GF-D8 (cell line): ENCODE measurements at regions not wholly inside any gene's neighbourhood (a gene's known extent, or its start where the extent isn't known, plus 50 kb on each side); places are given as distances from the start of the nearest gene placed in this dataset.
"Not testable (repeated sequence)": the region's sequence is repeated elsewhere in the genome, so short reads cannot be mapped to it uniquely, and the experiment has no call there.

Source experiments
- DNase-seq: peaks from one replicate; lab custom pipeline; 2025; lab: John Stamatoyannopoulos, UW

GRCh38 chr2:207328944-207329386, 163.2 kb upstream of the KLF7 start:
- no peak for DNase-seq

DNA sequence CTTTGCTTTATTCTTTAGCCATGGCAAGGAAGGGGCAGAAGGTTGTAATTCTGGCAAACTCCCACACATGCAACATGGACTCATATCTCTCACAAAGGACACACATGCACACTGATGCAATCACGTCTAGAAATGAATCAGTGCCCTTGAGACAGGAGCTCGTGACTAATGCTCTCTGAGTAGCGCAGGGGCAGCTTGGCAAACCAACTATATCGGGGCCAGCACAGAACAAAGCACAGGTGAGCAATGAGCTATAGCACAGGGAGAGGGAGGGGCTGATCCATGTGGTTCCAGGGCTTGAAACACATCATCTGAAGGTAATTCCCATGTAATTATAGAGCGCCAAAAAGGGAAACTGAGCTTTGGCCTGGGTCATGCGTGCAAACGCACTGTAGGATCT, 165.2 kb upstream of the KLF7 start:
- no peak for DNase-seq

- no peak for DNase-seq
These were observed 165.9 kb upstream of the KLF7 start for GRCh38 chr2:207331674-207332073.

GRCh38 chr2:207332480-207333212, 166.9 kb upstream of the KLF7 start:
- no peak for DNase-seq

DNA sequence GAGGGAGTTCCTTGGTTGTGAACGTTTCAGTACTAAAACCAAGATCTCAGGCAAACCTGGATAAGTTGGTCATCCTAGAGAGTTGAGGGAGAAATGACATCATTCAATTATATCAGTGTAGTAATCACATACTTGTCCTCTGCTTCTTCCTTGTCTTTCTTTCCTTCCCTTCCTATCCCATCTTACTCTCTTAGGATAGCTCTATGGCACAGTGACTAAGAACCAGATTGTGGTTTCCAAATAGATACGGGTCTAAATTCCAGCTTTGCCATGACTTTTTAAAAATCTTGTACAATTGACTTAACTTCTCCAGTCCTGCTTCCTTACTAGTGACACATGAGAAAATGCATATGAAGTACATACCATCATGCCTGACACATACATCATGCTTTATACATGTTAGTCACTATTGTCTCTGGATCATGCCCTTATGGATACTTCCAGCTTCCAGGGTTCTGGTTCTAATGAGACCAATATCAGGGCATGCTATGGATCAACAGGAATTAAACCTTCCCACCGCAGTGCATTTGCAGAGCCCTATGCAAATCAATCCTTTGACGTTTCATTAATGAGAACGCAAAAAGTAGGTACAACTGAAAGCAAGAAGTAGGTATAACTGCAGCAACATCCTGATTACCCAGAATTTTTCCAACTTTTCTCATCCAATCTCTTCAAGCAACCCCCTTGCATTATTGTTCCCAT, 168.0 kb upstream of the KLF7 start:
- DNase-seq, result no peak

DNA sequence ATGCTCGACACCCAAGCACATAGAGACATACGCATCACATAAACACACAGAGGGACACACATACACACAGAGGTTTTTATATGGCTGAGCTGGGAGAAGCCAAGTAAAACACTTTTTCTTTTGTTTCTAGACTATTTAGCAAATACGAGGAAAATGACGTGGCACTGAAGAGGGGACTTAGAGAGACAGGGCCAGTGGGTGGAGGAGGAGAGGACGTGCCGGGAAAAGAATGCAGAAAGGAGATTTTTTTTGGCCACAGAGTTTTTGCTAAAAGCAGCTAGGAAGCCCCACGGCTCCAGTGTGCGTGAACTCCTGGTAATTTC, 168.5 kb upstream of the KLF7 start:
- no peak for DNase-seq

DNA sequence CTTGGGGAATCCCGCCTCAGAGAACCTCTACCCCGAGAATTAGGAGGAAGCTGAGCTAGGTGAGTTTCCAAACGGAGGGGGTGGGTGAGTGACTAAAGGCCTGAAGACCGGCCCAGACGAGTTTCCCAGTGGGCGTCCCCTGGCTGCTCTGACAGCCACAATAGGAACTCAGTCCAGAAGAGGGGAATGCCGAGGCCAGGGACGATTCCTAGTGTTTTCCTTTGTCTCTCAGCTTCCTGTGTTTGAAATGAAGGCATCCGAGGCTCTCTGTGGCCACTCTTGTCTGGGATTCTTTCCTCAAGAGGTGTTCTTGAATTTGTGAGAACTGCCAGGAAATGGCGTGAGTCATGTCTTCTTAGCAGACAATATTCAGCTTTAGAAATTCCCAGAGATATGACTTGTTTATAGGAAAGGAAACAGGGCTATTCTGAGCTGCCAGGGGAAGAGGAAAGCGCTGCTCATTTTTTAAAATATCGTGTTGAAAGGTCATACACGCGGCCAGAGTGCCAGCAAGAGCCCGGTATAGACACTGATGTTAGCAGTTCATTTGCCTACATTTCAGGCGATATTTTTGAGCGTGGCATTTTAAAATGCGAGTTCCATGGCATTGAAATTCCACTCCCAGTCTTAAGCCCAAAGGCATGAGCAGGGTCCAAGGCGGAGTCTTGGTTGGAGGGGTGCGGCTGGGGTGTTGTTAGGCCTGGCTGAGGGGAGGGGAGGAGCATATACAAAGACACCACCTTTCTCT, 169.1 kb upstream of the KLF7 start:
- no peak for DNase-seq

DNA sequence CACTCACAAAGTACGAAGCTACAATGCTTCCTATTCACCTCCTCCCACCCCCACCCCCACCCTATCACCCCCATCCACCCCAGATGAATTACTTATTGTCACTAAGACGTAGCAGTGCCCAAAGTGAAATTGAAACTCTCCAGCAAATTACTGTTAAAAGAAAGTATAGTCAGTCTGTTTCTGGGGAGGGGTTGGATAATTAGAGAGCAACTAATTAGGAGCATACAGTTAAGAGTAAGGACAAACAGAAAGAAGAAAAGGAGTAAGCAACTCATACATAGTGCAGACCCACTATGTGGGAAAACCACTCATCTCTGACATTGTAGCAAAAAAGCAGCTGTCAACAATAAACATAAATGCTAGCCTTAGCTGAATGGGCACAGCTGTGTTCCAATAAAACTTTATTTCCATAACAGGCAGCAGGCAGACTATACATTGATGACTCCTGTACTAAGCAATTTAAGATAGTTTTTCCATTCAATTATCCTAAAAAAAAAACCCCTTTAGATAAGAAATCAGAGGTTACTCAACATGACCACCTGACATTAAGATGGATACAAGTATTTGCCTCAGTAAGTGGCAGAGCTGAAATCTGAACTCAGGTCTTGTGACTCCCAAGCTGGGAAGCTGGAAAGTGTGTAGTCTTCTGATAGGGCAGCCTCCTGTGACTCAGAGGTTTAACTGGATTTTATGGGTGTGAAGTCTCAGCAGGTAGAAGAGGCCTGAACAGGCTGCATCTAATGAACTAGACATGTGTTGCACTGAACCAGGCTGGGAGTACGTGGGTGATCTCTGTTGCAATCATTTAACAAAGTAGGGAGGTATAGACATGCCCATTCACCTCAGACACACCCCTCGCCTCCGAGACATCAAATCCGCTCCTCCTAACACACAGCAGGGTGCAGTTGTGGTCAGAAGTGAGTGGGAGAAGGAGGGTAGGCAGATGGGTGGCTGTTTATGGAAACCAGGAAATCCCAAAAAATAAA, 171.8 kb upstream of the KLF7 start:
- DNase-seq, result no peak

DNA sequence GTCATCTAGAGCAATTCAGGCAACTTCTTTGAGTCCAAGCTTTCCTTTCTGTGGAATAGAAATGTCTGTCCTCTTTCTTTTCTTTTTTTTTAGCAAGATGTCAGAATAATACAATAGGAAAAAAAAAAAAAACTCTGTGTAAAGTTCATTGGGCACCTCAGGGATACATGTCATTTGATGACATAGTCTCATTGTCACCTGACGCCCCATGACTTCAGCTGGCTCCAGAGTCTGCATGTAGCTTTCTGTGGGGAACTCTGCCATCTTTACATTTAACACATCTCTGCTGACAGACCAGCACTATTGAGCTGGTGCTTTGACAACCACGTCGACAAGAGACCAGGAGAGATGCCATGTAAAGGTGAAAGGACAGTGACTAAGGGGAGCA, 172.5 kb upstream of the KLF7 start:
- no peak for DNase-seq

GRCh38 chr2:207338610-207339009, 172.9 kb upstream of the KLF7 start:
- DNase-seq, result no peak

GRCh38 chr2:207341112-207341750, 175.5 kb upstream of the KLF7 start:
- DNase-seq, result no peak

- DNase-seq, result no peak
These were observed 176.1 kb upstream of the KLF7 start for GRCh38 chr2:207341804-207342203.

DNA sequence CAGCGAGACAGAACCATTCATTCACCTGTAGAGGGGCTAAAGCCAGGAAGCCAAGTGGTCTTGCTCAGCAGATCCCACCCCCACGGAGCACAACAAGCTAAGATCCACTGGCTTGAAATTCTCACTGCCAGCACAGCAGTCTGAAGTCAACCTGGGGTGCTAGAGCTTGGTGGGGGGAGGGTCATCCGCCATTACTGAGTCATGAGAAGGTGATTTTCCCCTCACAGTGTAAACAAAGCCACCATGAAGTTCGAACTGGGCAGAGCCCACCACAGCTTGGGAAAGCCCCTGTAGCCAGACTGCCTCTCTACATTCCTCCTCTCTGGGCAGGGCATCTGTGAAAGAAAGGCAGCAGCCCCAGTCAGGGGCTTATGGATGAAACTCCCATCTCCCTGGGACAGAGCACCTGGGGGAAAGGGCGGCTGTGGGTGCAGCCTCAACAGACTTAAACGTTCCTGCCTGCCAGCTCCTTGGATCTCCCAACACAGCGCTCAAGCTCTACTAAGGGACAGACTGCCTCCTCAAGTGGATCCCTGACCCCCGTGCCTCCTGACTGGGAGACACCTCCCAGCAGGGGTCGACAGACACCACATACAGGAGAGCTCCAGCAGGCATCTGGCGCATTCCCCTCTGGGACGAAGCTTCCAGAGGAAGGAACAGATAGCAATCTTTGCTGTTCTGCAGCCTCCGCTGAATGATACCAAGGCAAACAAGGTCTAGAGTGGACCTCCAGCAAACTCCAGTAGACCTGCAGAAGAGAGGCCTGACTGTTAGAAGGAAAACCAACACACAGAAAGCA, 179.0 kb upstream of the KLF7 start:
- not testable (repeated sequence) for DNase-seq

GRCh38 chr2:207351171-207351570, 178.6 kb upstream of the CREB1 start:
- no peak for DNase-seq

GRCh38 chr2:207352978-207353671, 176.6 kb upstream of the CREB1 start:
- DNase-seq, result no peak

GRCh38 chr2:207353836-207354235, 175.9 kb upstream of the CREB1 start:
- no peak for DNase-seq

DNA sequence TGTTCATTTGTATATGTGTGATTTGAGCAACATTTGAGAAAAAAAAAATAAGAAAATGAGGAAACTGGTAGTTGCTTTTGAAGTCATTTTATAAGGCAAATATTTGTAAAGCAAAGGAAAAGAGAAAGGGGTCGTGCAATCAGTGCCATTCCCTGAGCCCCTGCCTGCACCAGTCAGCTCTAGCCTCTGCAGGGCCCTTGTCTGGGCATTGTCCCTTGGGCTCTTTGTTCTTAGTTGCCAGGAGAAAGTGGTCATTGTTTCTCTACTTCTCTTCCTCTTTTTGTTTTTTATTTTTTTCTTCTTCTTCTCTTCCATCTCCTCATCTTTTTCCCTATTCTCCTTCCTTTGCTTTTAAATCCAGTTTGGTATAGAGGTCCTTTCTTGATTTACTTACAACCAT, 175.3 kb upstream of the CREB1 start:
- no peak for DNase-seq

DNA sequence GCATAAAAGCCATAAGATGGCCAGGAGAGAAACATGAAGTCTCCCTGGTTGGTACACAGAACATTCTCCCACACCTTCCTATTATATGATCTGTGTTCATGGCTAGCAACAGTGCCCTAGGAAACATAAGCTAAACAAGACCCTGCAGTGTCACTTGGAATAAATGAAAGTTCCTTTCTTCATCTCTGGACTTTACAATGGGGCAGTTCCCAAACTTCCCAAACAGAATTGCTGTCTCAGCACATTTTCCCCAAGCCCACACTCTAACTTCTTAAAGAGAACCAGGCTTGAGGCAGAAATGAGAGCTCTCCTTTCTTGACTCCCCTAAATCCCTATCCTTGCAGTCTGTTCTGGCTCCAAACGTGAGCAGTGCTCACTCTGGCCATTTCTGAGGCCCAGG, 173.2 kb upstream of the CREB1 start:
- DNase-seq, result no peak

- DNase-seq, result no peak
These were observed 172.5 kb upstream of the CREB1 start for GRCh38 chr2:207357216-207357615.

DNA sequence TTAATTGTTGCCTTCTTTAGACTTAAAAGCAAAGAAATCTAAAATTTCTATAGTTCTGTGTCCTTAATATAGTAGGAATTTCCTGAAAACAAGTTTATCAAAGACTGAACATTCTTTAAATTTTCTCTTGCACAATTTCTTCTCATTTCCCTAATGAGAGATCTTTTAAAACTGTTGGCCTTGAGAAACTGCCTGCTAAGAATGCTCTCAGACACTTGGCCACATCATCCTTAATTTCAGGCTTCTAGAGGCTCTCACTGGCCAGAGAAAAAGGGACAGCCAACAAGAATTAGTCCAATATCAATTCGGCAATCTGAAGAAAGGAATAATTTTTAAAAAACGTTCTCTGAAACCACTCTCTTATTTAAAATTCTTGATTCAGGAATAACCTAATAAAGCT, 167.0 kb upstream of the CREB1 start:
- no peak for DNase-seq
